K562 (cell line): ENCODE measurements at regions not wholly inside any gene's neighbourhood (a gene's known extent, or its start where the extent isn't known, plus 50 kb on each side); places are given as distances from the start of the nearest gene placed in this dataset.

Source experiments
- BRD9 ChIP-seq: fragments of 450-650 bp; IDR thresholded peaks from 2 replicates; pipeline ENCODE4 v1.6.1; 2018; ENCODE audit warnings: low read depth; ENCODE audit not compliant: partially characterized antibody
- DEAF1 ChIP-seq: fragments of 450-650 bp; formaldehyde crosslinking; IDR thresholded peaks from 2 replicates; pipeline ENCODE4 v1.4.0; 2020; ENCODE audit warnings: mild to moderate bottlenecking, moderate library complexity
- GATAD2A ChIP-seq: fragments of 450-650 bp; IDR thresholded peaks from 2 replicates; pipeline ENCODE4 v1.6.1; 2017
- HDAC6 ChIP-seq: IDR thresholded peaks from 2 replicates; pipeline ENCODE4 v1.6.1; 2012; ENCODE audit warnings: low read depth, mild to moderate bottlenecking, control low read depth, inconsistent platforms, low read length, moderate library complexity
- MGA ChIP-seq: fragments of 450-650 bp; IDR thresholded peaks from 2 replicates; pipeline ENCODE4 v1.6.1; 2016; ENCODE audit warnings: mild to moderate bottlenecking, moderate library complexity
- MTF1 ChIP-seq: fragments of 250-450 bp; sonication (Bioruptor Pico); IDR thresholded peaks from 2 replicates; pipeline ENCODE4 v1.9.0; 2021; ENCODE audit warnings: moderate library complexity, mild to moderate bottlenecking, inconsistent platforms, borderline replicate concordance
- NFXL1 ChIP-seq: fragments of 450-650 bp; formaldehyde crosslinking; IDR thresholded peaks from 2 replicates; pipeline ENCODE4 v1.4.0; 2021; ENCODE audit warnings: mild to moderate bottlenecking
- TGIF2 ChIP-seq: sonication (generic); formaldehyde crosslinking; IDR thresholded peaks from 2 replicates; pipeline ENCODE4 v1.8.1; 2022; ENCODE audit warnings: mild to moderate bottlenecking, missing genetic modification reagents, moderate library complexity
- U2AF2 ChIP-seq: fragments of 200-400 bp; formaldehyde crosslinking; optimal IDR thresholded peaks from 2 replicates; pipeline ENCODE3; 2017; ENCODE audit warnings: low read depth, mild to moderate bottlenecking, low read length
- ZFP30 ChIP-seq: fragments of 250-450 bp; sonication (Bioruptor Pico); IDR thresholded peaks from 2 replicates; pipeline ENCODE4 v1.8.0; 2022; ENCODE audit warnings: moderate library complexity, mild to moderate bottlenecking, inconsistent platforms, borderline replicate concordance

- TF ChIP-seq MGA (no peak), NFXL1 (CRISPR knock-in tag) (no peak), HDAC6 (no peak), GATAD2A (no peak), U2AF2 (no peak), DEAF1 (CRISPR knock-in tag) (no peak), BRD9 (no peak), ZFP30 (CRISPR knock-in tag) (no peak), TGIF2 (CRISPR knock-in tag) (no peak), MTF1 (no peak)
Observed at GRCh38 chr11:95524314-95525036, 265.1 kb downstream of the FAM76B start (continued).
